Common myeloid progenitor, CD34-positive (primary cell): ENCODE measurements at regions not wholly inside any gene's neighbourhood (a gene's known extent, or its start where the extent isn't known, plus 50 kb on each side); places are given as distances from the start of the nearest gene placed in this dataset.
"Not testable (repeated sequence)": the region's sequence is repeated elsewhere in the genome, so short reads cannot be mapped to it uniquely, and the experiment has no call there.

ENCODE experiments used
- CTCF ChIA-PET: fragments of 350-600 bp; sonication (Branson Sonifier 250); formaldehyde crosslinking; loops from one replicate; lab custom pipeline; 2021; ENCODE audit warnings: antibody characterized with exemption; lab: Charles Lee
- POLR2A ChIA-PET: fragments of 350-600 bp; sonication (Branson Sonifier 250); formaldehyde crosslinking; loops from one replicate; lab custom pipeline; 2021; ENCODE audit warnings: antibody characterized with exemption; lab: Charles Lee
- DNase-seq, 3 donors: peaks; one replicate each; pipeline versions ENCODE4 v3.0.0 to v3.0.0-alpha.2; 2013
- H3K27ac ChIP-seq, 2 experiments: 1 replicate in 1 of 2; 2 replicates in 1 of 2; pipeline ENCODE4 v1.7.0; 2013; ENCODE audit warnings: inconsistent platforms in 2 of 2, low read length in 2 of 2, mild to moderate bottlenecking in 2 of 2, low read depth in 1 of 2, moderate library complexity in 1 of 2; ENCODE audit not compliant: severe bottlenecking in 2 of 2, insufficient read depth in 1 of 2, poor library complexity in 1 of 2
- H3K27me3 ChIP-seq, 5 experiments: replicated peaks in 2 of 5; 1 replicate in 3 of 5; 2 replicates in 2 of 5; pipeline versions ENCODE4 v1.6.1 to v1.7.0; 2013; ENCODE audit warnings: low read length in 4 of 5, mild to moderate bottlenecking in 2 of 5, moderate library complexity in 2 of 5, inconsistent platforms in 1 of 5; ENCODE audit not compliant: insufficient read depth in 5 of 5, control insufficient read depth in 4 of 5
- H3K36me3 ChIP-seq, 4 experiments: 1 replicate in 2 of 4; 2 replicates in 2 of 4; pipeline versions ENCODE4 v1.6.1 to v1.7.0; 2013; ENCODE audit warnings: low read length in 3 of 4, control low read depth in 1 of 4, mild to moderate bottlenecking in 1 of 4; ENCODE audit not compliant: control insufficient read depth in 4 of 4, insufficient read depth in 4 of 4
- H3K4me1 ChIP-seq, 4 experiments: 1 replicate in 3 of 4; 2 replicates in 1 of 4; pipeline versions ENCODE4 v1.6.1 to v1.7.1; 2013; ENCODE audit warnings: low read length in 3 of 4, mild to moderate bottlenecking in 3 of 4, control low read depth in 1 of 4, inconsistent platforms in 1 of 4, moderate library complexity in 1 of 4; ENCODE audit not compliant: control insufficient read depth in 4 of 4, insufficient read depth in 4 of 4; ENCODE audit errors: control extremely low read depth in 1 of 4
- H3K4me3 ChIP-seq, 7 experiments: 1 replicate in 4 of 7; 2 replicates in 3 of 7; pipeline versions ENCODE4 v1.5.1 to v1.7.0; 2013; ENCODE audit warnings: mild to moderate bottlenecking in 7 of 7, low read length in 6 of 7, moderate library complexity in 6 of 7, inconsistent platforms in 2 of 7, low read depth in 2 of 7, control low read depth in 1 of 7; ENCODE audit not compliant: insufficient read depth in 4 of 7, control insufficient read depth in 1 of 7; ENCODE audit errors: extremely low read depth in 1 of 7
- H3K9me3 ChIP-seq, 5 experiments: 1 replicate in 4 of 5; 2 replicates in 1 of 5; pipeline versions ENCODE4 v1.6.1 to v1.7.1; 2013; ENCODE audit warnings: low read length in 4 of 5, mild to moderate bottlenecking in 2 of 5, inconsistent platforms in 1 of 5, low read depth in 1 of 5, moderate library complexity in 1 of 5; ENCODE audit not compliant: control insufficient read depth in 4 of 5, insufficient read depth in 2 of 5; ENCODE audit errors: control extremely low read depth in 1 of 5
- WGBS: methylation state at CpG from one replicate; pipeline ENCODE4 v1.1.5; 2013; ENCODE audit not compliant: insufficient coverage; 5-methylcytosine and 5-hydroxymethylcytosine counted together

- no peaks in the 10 kb centered on the region for H3K27me3 ChIP-seq
- ChIA-PET POLR2A (no interaction called here), CTCF (no interaction called here)
- H3K36me3 ChIP-seq: no peaks in the 10 kb centered on the region
- H3K4me3 ChIP-seq: no peak overlapping the region
- no peaks in the 10 kb centered on the region for H3K4me1 ChIP-seq
- 82% methylated on average over 2 of the region's 2 CpGs for WGBS
- H3K9me3 ChIP-seq: no peaks in the 10 kb centered on the region
- no peak for DNase-seq
- no peak overlapping the region for H3K27ac ChIP-seq
These were observed 231.2 kb upstream of the FKBP1C start for GRCh38 chr6:62980093-62980492.

DNA sequence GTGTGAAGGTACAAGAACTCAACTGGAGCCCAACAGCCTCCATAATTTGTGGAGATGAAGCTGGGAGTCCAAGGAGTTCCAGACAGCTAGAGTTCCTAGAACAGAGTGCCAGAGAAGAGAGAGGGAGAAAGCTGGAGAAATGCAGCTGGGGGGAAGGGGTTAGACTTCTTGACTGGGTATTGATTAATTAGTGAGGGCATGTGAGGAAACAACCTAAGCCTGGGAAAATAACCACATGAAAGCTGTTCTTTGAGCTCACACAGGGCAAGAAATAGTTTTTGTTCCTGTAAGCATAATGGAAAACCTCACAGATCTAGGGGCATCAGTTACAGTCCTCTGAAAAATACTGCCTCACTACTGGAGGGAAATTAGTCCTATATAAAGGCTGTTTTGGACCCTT lies 230.5 kb upstream of the FKBP1C start:
- ChIA-PET POLR2A (no interaction called here), CTCF (no interaction called here)
- no peak for DNase-seq
- H3K9me3 ChIP-seq: no peaks in the 10 kb centered on the region
- no peak overlapping the region for H3K27ac ChIP-seq
- no peaks in the 10 kb centered on the region for H3K27me3 ChIP-seq
- H3K4me3 ChIP-seq: no peak overlapping the region
- no peaks in the 10 kb centered on the region for H3K4me1 ChIP-seq
- no peaks in the 10 kb centered on the region for H3K36me3 ChIP-seq

- Histone ChIP-seq H3K4me3 (no peak overlapping the region), H3K27me3 (no peaks in the 10 kb centered on the region), H3K4me1 (no peaks in the 10 kb centered on the region), H3K9me3 (no peaks in the 10 kb centered on the region), H3K27ac (no peak overlapping the region), H3K36me3 (no peaks in the 10 kb centered on the region)
- ChIA-PET CTCF (no interaction called here), POLR2A (no interaction called here)
- DNase-seq: no peak
- no CpG with 5 or more reads among the region's 2 CpGs for whole genome bisulfite sequencing
These were observed 228.3 kb upstream of the FKBP1C start for GRCh38 chr6:62982951-62983350.

DNA sequence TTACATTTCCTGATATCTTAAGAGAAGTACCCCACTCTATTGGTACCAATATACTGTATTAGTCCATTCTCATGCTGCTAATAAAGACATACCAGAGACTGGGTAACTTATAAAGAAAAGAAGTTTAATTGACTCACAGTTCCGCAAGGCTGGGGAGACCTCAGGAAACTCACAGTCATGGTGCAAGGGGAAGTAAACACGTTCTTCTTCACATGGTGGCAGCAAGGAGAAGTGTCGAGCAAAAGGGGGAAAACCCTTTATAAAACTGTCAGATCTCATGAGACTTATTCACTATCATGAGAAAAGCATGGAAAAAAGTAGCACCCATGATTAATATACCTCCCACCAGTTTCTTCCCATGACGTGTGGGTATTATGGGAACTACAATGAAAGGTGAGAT lies 219.6 kb upstream of the FKBP1C start:
- H3K27me3 ChIP-seq, H3K4me1 ChIP-seq, H3K27ac ChIP-seq, H3K36me3 ChIP-seq, CTCF ChIA-PET, H3K4me3 ChIP-seq, H3K9me3 ChIP-seq, DNase-seq, POLR2A ChIA-PET: not testable (repeated sequence)
- WGBS: 75% methylated on average over 2 of the region's 4 CpGs

DNA sequence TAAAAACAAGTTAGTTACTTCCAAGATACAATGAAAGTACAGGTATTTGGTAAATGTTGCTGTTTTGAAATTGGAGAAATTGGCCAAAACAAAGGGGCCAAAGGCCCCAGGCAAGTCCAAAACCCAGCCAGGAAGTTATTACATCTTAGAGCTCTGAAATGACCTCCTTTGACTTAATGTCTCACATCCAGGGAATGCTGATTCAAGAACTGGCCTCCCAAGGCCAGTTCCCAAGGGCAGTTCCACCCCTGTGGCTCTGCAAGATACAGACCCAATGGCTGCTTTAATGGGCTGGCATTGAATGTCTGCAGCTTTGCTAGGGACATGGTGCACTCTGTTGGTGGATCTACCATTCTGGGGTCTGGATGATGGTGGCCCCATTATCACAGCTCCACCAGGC lies 217.3 kb upstream of the FKBP1C start:
- no peaks in the 10 kb centered on the region for H3K27me3 ChIP-seq
- CTCF ChIA-PET: no interaction called here
- DNase-seq: no peak
- H3K4me3 ChIP-seq: no peak overlapping the region
- POLR2A ChIA-PET: no interaction called here
- no peaks in the 10 kb centered on the region for H3K36me3 ChIP-seq
- peaks cover 0 to 4% (median 0%) of the 10 kb centered on the region in 5 experiments for H3K9me3 ChIP-seq
- H3K4me1 ChIP-seq: no peaks in the 10 kb centered on the region
- H3K27ac ChIP-seq: no peak overlapping the region

- no peak overlapping the region for H3K4me3 ChIP-seq
- CTCF ChIA-PET: no interaction called here
- no CpG with 5 or more reads among the region's 2 CpGs for WGBS
- POLR2A ChIA-PET: no interaction called here
- no peaks in the 10 kb centered on the region for H3K4me1 ChIP-seq
- H3K27me3 ChIP-seq: no peaks in the 10 kb centered on the region
- no peak for DNase-seq
- H3K9me3 ChIP-seq: no peaks in the 10 kb centered on the region
- H3K27ac ChIP-seq: no peak overlapping the region
- no peaks in the 10 kb centered on the region for H3K36me3 ChIP-seq
These were observed 213.2 kb upstream of the FKBP1C start for GRCh38 chr6:62998022-62998421.

DNA sequence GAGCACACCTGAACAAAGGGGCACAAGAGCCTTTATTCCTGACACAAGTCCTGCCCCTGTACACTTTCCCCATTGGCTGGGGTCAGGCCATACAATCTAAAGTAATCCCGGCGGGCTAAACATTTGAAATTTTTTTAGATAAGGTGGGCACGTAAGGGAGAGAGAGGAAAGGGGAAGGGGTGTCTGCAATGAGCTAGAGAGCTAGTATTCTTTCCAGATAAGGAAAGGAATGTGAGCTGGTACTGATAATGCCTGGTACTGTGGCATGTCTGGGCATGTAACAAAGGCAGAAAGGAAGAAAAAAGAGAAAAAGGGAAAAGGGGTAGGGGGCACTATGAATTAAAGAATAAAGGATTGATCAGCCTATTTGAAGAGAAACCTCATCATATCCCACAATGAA lies 212.0 kb upstream of the FKBP1C start:
- H3K4me3 ChIP-seq, H3K4me1 ChIP-seq, CTCF ChIA-PET, H3K36me3 ChIP-seq, H3K27ac ChIP-seq, H3K9me3 ChIP-seq, DNase-seq, POLR2A ChIA-PET, H3K27me3 ChIP-seq: not testable (repeated sequence)
- 19% methylated on average over 2 of the region's 3 CpGs for WGBS

- no peaks in the 10 kb centered on the region for H3K27me3 ChIP-seq
- no peaks in the 10 kb centered on the region for H3K9me3 ChIP-seq
- CTCF ChIA-PET: no interaction called here
- H3K36me3 ChIP-seq: no peaks in the 10 kb centered on the region
- H3K4me1 ChIP-seq: no peaks in the 10 kb centered on the region
- POLR2A ChIA-PET: no interaction called here
- no peak overlapping the region for H3K4me3 ChIP-seq
- DNase-seq: no peak
- H3K27ac ChIP-seq: no peak overlapping the region
- no CpG with 5 or more reads among the region's 1 CpG for WGBS
These were observed 211.5 kb upstream of the FKBP1C start for GRCh38 chr6:62999796-63000195.
